H9 (cell line): ENCODE measurements at regions not wholly inside any gene's neighbourhood (a gene's known extent, or its start where the extent isn't known, plus 50 kb on each side); places are given as distances from the start of the nearest gene placed in this dataset.

Source experiments
- DNase-seq: peaks from one replicate; pipeline ENCODE4 v3.0.0-alpha.2; 2017
- H2AFZ ChIP-seq: one replicate; pipeline ENCODE4 v1.6.1; 2013; ENCODE audit warnings: mild to moderate bottlenecking, low read length, control low read depth, moderate library complexity
- H2AK5ac ChIP-seq: 2 replicates; pipeline ENCODE4 v1.6.1; 2013; ENCODE audit warnings: low read length, control low read depth, mixed read lengths; ENCODE audit not compliant: insufficient read length
- H2BK120ac ChIP-seq: one replicate; pipeline ENCODE4 v1.6.1; 2013; ENCODE audit warnings: low read depth, mild to moderate bottlenecking, low read length, control low read depth, inconsistent platforms; ENCODE audit not compliant: poor library complexity, severe bottlenecking
- H2BK12ac ChIP-seq: 2 replicates; pipeline ENCODE4 v1.6.1; 2013; ENCODE audit warnings: low read length, control low read depth, mixed read lengths, low read depth; ENCODE audit not compliant: insufficient read length
- H2BK15ac ChIP-seq: 2 replicates; pipeline ENCODE4 v1.6.1; 2013; ENCODE audit warnings: low read depth, low read length, control low read depth
- H2BK20ac ChIP-seq: one replicate; pipeline ENCODE4 v1.6.1; 2013; ENCODE audit warnings: low read depth, mild to moderate bottlenecking, low read length, control low read depth, inconsistent platforms; ENCODE audit not compliant: poor library complexity, severe bottlenecking
- H2BK5ac ChIP-seq: 2 replicates; pipeline ENCODE4 v1.6.1; 2013; ENCODE audit warnings: low read length, control low read depth, mixed read lengths; ENCODE audit not compliant: insufficient read length
- H3K14ac ChIP-seq: 2 replicates; pipeline ENCODE4 v1.6.1; 2013; ENCODE audit warnings: low read length, control low read depth; ENCODE audit not compliant: insufficient read depth
- H3K18ac ChIP-seq: 2 replicates; pipeline ENCODE4 v1.6.1; 2013; ENCODE audit warnings: low read depth, mild to moderate bottlenecking, mixed read lengths, low read length, control low read depth; ENCODE audit not compliant: insufficient read length
- H3K23ac ChIP-seq: 2 replicates; pipeline ENCODE4 v1.6.1; 2013; ENCODE audit warnings: low read length, control low read depth, mixed read lengths, low read depth; ENCODE audit not compliant: insufficient read length
- H3K23me2 ChIP-seq: 2 replicates; pipeline ENCODE4 v1.6.1; 2013; ENCODE audit warnings: low read depth, mild to moderate bottlenecking, mixed read lengths, low read length, control low read depth; ENCODE audit not compliant: insufficient read length, poor library complexity, severe bottlenecking
- H3K27ac ChIP-seq: 2 replicates; pipeline ENCODE4 v1.5.1; 2013; ENCODE audit warnings: low read length, control low read depth, mixed read lengths, low read depth; ENCODE audit not compliant: insufficient read length
- H3K27me3 ChIP-seq: 2 replicates; pipeline ENCODE4 v1.6.1; 2013; ENCODE audit warnings: low read length, control low read depth, inconsistent platforms; ENCODE audit not compliant: insufficient read depth
- H3K4ac ChIP-seq: 2 replicates; pipeline ENCODE4 v1.6.1; 2013; ENCODE audit warnings: low read depth, mild to moderate bottlenecking, control low read depth, inconsistent platforms, low read length, moderate library complexity
- H3K4me1 ChIP-seq: 2 replicates; pipeline ENCODE4 v1.6.1; 2013; ENCODE audit warnings: low read length, control low read depth, inconsistent platforms; ENCODE audit not compliant: insufficient read depth
- H3K4me2 ChIP-seq: 2 replicates; pipeline ENCODE4 v1.6.1; 2013; ENCODE audit warnings: low read length, control low read depth, mixed read lengths; ENCODE audit not compliant: insufficient read length, insufficient read depth
- H3K56ac ChIP-seq: 2 replicates; pipeline ENCODE4 v1.6.1; 2013; ENCODE audit warnings: low read depth, mild to moderate bottlenecking, mixed read lengths, low read length, control low read depth; ENCODE audit not compliant: insufficient read length
- H3K79me1 ChIP-seq: 2 replicates; pipeline ENCODE4 v1.6.1; 2013; ENCODE audit warnings: low read depth, mild to moderate bottlenecking, moderate library complexity, low read length, control low read depth, inconsistent platforms; ENCODE audit not compliant: insufficient read depth, poor library complexity, severe bottlenecking
- H3K79me2 ChIP-seq: 2 replicates; pipeline ENCODE4 v1.6.1; 2013; ENCODE audit warnings: low read length, control low read depth, inconsistent platforms; ENCODE audit not compliant: insufficient read depth
- H3K9ac ChIP-seq: 2 replicates; pipeline ENCODE4 v1.6.1; 2013; ENCODE audit warnings: low read length, control low read depth, mixed read lengths; ENCODE audit not compliant: insufficient read length; ENCODE audit errors: extremely low read depth
- H3K9me3 ChIP-seq: one replicate; pipeline ENCODE4 v1.6.1; 2013; ENCODE audit warnings: low read depth, low read length, inconsistent platforms; ENCODE audit not compliant: control insufficient read depth
- H3T11ph ChIP-seq: one replicate; pipeline ENCODE4 v1.6.1; 2013; ENCODE audit warnings: mild to moderate bottlenecking, low read length, control low read depth, inconsistent platforms
- H4K20me1 ChIP-seq: one replicate; pipeline ENCODE4 v1.6.1; 2013; ENCODE audit not compliant: control insufficient read depth, insufficient read length, insufficient read depth
- H4K5ac ChIP-seq: 2 replicates; pipeline ENCODE4 v1.6.1; 2013; ENCODE audit warnings: low read depth, mild to moderate bottlenecking, mixed read lengths, low read length, control low read depth; ENCODE audit not compliant: insufficient read length
- H4K8ac ChIP-seq: replicated peaks from 2 replicates; pipeline ENCODE4 v1.6.1; 2013; ENCODE audit warnings: low read length, control low read depth, mixed read lengths, low read depth; ENCODE audit not compliant: insufficient read length
- H4K91ac ChIP-seq: 2 replicates; pipeline ENCODE4 v1.6.1; 2013; ENCODE audit warnings: low read depth, mild to moderate bottlenecking, moderate library complexity, mixed read lengths, low read length, control low read depth; ENCODE audit not compliant: insufficient read length
- H3K27ac Mint-ChIP-seq, 3 experiments: 2 replicates in 2 of 3; 3 replicates in 1 of 3; pipeline ENCODE4 v1.8.0; 2020 to 2021; ENCODE audit warnings: mixed read lengths in 3 of 3, mild to moderate bottlenecking in 1 of 3, moderate library complexity in 1 of 3
- H3K27me3 Mint-ChIP-seq: 2 replicates; pipeline ENCODE4 v1.8.0; 2021; ENCODE audit warnings: low read depth, mild to moderate bottlenecking, moderate library complexity, mixed read lengths
- H3K36me3 Mint-ChIP-seq, 3 experiments: 2 replicates in 2 of 3; 3 replicates in 1 of 3; pipeline ENCODE4 v1.8.0; 2020 to 2021; ENCODE audit warnings: low read depth in 3 of 3, mixed read lengths in 3 of 3; ENCODE audit not compliant: insufficient read depth in 1 of 3
- H3K4me1 Mint-ChIP-seq, 2 experiments: 2 replicates each; pipeline ENCODE4 v1.8.0; 2020; ENCODE audit warnings: mixed read lengths in 2 of 2
- H3K4me3 Mint-ChIP-seq, 2 experiments: 2 replicates in 1 of 2; 3 replicates in 1 of 2; pipeline ENCODE4 v1.8.0; 2020 to 2021; ENCODE audit warnings: mild to moderate bottlenecking in 2 of 2, mixed read lengths in 2 of 2, moderate library complexity in 1 of 2
- H3K9me3 Mint-ChIP-seq, 2 experiments: 2 replicates in 1 of 2; 3 replicates in 1 of 2; pipeline ENCODE4 v1.8.0; 2020; ENCODE audit warnings: mild to moderate bottlenecking in 2 of 2, mixed read lengths in 2 of 2, moderate library complexity in 1 of 2
- CTCF ChIP-seq: fragments of 200-600 bp; sonication (generic); conservative IDR thresholded peaks from 3 replicates; pipeline ENCODE4 v1.8.0; 2021; ENCODE audit warnings: antibody characterized with exemption, mild to moderate bottlenecking
- WGBS: extraction: QIAGEN DNeasy Blood & Tissue Kit; methylation state at CpG from one replicate; pipeline ENCODE4 v1.1.7; 2013; ENCODE audit warnings: missing lambda C conversion rate, low lambda C conversion rate, mixed read lengths; ENCODE audit not compliant: insufficient read length; ENCODE audit errors: extremely low coverage; 5-methylcytosine and 5-hydroxymethylcytosine counted together

- Mint-ChIP-seq H3K9me3 (peaks cover 2 to 9% of the 10 kb centered on the region in 2 experiments; a peak in 4 of 5 replicates), H3K4me3 (no peak overlapping the region), H3K27ac (no peak overlapping the region), H3K4me1 (no peaks in the 10 kb centered on the region), H3K27me3 (peaks cover 3% of the 10 kb centered on the region), H3K36me3 (peaks cover 0 to 10% (median 0%) of the 10 kb centered on the region in 3 experiments; a peak in 4 of 7 replicates)
- Histone ChIP-seq H3K4me1 (no peaks in the 10 kb centered on the region), H2BK120ac (no peak overlapping the region), H3K27me3 (no peaks in the 10 kb centered on the region), H3K27ac (no peak overlapping the region), H3K23ac (no peak overlapping the region), H3K18ac (no peak overlapping the region), H4K5ac (no peak overlapping the region), H2AK5ac (no peak overlapping the region), H3K56ac (no peak overlapping the region), H4K20me1 (no peaks in the 10 kb centered on the region), H3K9ac (no peak overlapping the region), H4K91ac (no peak overlapping the region), H4K8ac (no peak overlapping the region), H3K4ac (no peak overlapping the region), H3K23me2 (no peaks in the 10 kb centered on the region), H2BK5ac (no peak overlapping the region), H3K79me2 (no peaks in the 10 kb centered on the region), H3K4me2 (no peak overlapping the region), H2BK20ac (no peak overlapping the region), H2BK12ac (no peak overlapping the region), H3K9me3 (no peaks in the 10 kb centered on the region), H2AFZ (no peak overlapping the region), H3K79me1 (no peaks in the 10 kb centered on the region), H3T11ph (no peak overlapping the region), H3K14ac (no peak overlapping the region; the same call in 1 of the 2 replicates), H2BK15ac (no peak overlapping the region)
- no peak for TF ChIP-seq CTCF
- peak; percentile 20 for DNase-seq
- no CpG with 5 or more reads among the region's 18 CpGs for WGBS
Measured at GRCh38 chr22:49391436-49391835, 436.2 kb downstream of the BRD1 start.
